Astrocyte of the cerebellum (primary cell): ENCODE measurements at regions not wholly inside any gene's neighbourhood (a gene's known extent, or its start where the extent isn't known, plus 50 kb on each side); places are given as distances from the start of the nearest gene placed in this dataset.

Source experiments
- DNase-seq: peaks from one replicate; pipeline ENCODE4 v3.0.0-alpha.2; 2011; ENCODE audit warnings: low read depth
- H3K4me3 ChIP-seq: 2 replicates; pipeline ENCODE4 v1.5.1; 2011; ENCODE audit warnings: mild to moderate bottlenecking, low read depth, low read length, moderate library complexity
- CTCF ChIP-seq: IDR thresholded peaks from 2 replicates; pipeline ENCODE4 v1.5.1; 2012; ENCODE audit warnings: low read length, low read depth, moderate library complexity, mild to moderate bottlenecking; ENCODE audit errors: missing control alignments
- in situ Hi-C: cut with HindIII; loops from 2 replicates; pipeline ENCODE4 v1.10.0; 2017; ENCODE audit warnings: low sequenced_read_pairs

GRCh38 chr13:26899202-26899601, 138.6 kb upstream of the GPR12 start:
- DNase-seq = no peak
- in situ Hi-C loops = no loop called here
- no peak overlapping the region for H3K4me3 ChIP-seq
- no peak for TF ChIP-seq CTCF

- no peak for DNase-seq
- H3K4me3 ChIP-seq = no peak overlapping the region
- no peak for TF ChIP-seq CTCF
- in situ Hi-C loops = no loop called here
Measured at GRCh38 chr13:26897706-26898550, 137.3 kb upstream of the GPR12 start.

- no peak for DNase-seq
- H3K4me3 ChIP-seq = no peak overlapping the region
- TF ChIP-seq CTCF = no peak
- in situ Hi-C loops = no loop called here
Measured at GRCh38 chr13:26896986-26897668, 136.5 kb upstream of the GPR12 start.

GRCh38 chr13:26895808-26896466, 135.4 kb upstream of the GPR12 start:
- in situ Hi-C loops = no loop called here
- DNase-seq = no peak
- no peak overlapping the region for H3K4me3 ChIP-seq
- TF ChIP-seq CTCF = no peak

GRCh38 chr13:26895081-26895807, 134.7 kb upstream of the GPR12 start:
- in situ Hi-C loops = no loop called here
- no peak for DNase-seq
- H3K4me3 ChIP-seq = no peak overlapping the region
- no peak for TF ChIP-seq CTCF

GRCh38 chr13:26888632-26889031, 128.0 kb upstream of the GPR12 start:
- no peak for DNase-seq
- TF ChIP-seq CTCF = no peak
- in situ Hi-C loops = no loop called here
- no peak overlapping the region for H3K4me3 ChIP-seq
